ENCODE measurements at regions not wholly inside any gene's neighbourhood (a gene's known extent, or its start where the extent isn't known, plus 50 kb on each side); places are given as distances from the start of the nearest gene placed in this dataset. TPM values are rescaled to one million over a fixed set of nuclear protein-coding genes. Genes with fewer than 3 reads are reported as not detected.

DNA sequence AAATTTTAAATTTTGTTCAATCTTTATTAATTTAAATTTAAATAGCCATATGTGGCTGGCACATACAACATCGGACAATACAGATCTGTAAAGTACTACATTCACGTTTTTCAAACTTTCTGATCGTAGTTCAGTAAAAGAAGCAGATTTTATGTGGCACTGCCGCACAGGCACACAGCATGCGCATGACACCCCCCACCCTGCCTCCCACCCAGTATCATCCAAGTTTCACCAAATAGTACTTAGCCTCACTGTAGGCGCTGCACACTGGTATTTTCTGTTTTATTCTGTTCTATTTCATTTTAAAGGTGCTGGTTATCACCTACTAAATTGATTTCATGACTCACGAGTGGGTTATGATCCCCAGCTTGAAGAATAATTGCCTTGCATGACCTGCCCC, 159.9 kb downstream of the HIPK3 start:
- no peak for DNase-seq (ENCODE audit: low spot score)

DNA sequence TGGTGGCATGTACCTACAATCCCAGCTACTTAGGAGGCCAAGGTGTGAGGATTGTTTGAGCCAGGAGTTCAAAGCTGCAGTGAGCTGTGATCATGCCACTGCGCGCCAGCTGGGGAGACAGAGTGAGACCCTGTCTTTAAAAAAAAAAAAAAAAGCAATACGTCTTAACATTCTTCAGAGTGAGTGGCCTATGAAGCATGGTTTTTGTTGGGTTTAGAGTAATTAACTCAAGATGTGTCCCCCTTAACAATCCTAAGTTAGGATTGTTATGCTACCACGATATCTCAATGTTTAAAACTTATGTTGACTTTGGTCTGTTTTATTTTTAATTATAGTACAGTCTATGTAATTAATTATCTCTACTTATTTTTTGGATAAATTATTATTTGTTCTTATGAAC, 156.1 kb downstream of the HIPK3 start:
- DNase-seq (ENCODE audit: low spot score): no peak

DNA sequence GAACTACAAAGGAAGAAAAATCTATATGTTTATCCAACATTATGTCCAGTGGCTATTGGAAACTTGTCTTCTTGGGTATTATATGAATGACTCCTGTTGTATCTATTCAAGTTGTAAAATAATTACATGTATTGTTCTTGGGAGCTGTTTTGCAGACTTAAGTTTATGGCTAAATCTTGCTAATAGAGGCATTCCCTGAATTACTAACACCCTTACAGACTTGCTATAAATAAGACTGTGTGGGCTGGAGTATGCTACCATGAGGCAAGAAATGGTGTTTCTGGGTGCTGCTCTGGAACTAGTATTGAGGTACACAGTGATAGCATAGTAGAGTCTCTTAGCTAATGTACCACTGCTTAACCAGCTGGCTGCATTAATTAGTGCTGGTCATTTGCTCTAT, 155.1 kb downstream of the HIPK3 start:
- no peak for DNase-seq (ENCODE audit: low spot score)

DNA sequence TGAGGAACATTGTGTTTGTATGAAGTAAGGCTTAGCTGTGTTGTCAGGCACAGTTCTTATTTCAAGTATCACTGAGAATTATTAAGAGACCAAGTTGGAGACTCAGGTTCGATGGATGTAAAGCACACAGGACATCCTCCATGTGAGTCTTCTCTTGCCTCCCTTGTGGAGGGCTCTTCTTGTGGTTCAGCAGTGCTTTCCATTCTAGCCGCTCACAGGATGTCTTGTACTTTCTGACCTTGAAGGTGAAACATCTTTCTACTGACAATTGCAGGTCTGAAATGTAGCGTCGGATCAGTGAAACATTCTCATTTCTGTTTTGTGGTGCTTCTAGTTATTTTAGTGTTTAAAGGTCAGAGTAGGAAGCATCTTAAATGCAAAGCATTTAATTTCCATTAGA, 154.6 kb downstream of the HIPK3 start:
- DNase-seq (ENCODE audit: low spot score): no peak

DNA sequence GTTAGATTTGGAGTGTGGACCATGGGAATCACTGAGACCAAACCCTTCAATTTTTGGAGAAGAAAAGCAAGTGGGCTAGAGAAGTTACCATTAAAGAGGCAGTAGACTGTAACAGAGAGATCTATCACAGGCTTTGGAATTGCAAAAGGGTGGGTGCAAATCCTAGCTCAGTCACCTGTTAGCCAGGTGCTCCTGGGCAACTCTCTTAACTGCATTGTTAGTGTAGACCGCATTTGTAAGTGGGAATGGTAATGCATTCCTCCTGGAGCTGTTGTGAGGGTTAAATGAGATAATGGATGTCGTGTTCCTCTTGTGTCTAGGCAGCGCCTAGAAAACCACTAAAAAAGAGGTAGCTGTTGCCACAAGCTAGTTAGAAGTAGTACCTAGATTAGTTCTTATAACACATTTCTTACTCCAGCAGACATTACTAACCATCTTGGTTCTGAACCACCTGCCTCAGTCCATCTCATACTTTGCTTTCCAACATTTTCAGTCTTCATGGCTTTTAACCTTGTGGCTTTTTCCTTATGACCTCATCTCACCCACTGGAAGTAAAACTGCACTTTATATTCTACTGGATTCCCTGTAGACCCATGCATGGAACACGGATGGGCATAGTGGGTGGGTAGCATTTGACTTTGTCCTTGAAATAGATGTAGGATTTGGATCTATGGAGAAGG, 153.0 kb downstream of the HIPK3 start:
- no peak for DNase-seq (ENCODE audit: low spot score)

Small RNA genes in the stretch of these regions (small RNA-seq; reads per million reads assigned to genes)
- gene AL133399.1: not detected

Measured in HT-29 (cell line).